ENCODE measurements at regions not wholly inside any gene's neighbourhood (a gene's known extent, or its start where the extent isn't known, plus 50 kb on each side); places are given as distances from the start of the nearest gene placed in this dataset.

- DNase-seq (ENCODE audit: low spot score), result no peak
- intact Hi-C loops (cut with DNase I), result no loop called here
Observed at GRCh38 chr11:112499153-112499880, 238.7 kb upstream of the PLET1 start.

DNA sequence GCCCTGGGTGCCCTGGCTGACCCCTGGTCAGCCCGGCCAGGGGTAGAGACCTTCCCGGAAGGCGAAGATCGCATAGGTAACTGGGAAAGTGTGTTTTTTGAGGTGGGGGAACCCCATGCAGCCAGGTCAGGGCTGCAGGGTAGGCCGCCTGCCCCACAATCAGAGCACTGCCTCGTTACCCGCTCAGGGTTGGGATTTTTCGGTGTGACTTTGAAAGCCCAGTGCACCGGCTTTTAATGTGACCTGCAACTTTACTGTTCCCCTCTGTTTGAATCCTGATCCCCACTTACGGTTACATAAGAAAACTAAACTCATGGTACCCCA lies 239.2 kb upstream of the PLET1 start:
- intact Hi-C loops (cut with DNase I), result no loop called here
- DNase-seq (ENCODE audit: low spot score), result no peak

- intact Hi-C loops (cut with DNase I), result no loop called here
- no peak for DNase-seq (ENCODE audit: low spot score)
Observed at GRCh38 chr11:112503410-112503809, 242.8 kb upstream of the PLET1 start.

- intact Hi-C loops (cut with DNase I), result no loop called here
- DNase-seq (ENCODE audit: low spot score), result no peak
Observed at GRCh38 chr11:112504056-112504455, 243.4 kb upstream of the PLET1 start.

- no peak for DNase-seq (ENCODE audit: low spot score)
- intact Hi-C loops (cut with DNase I), result no loop called here
Observed at GRCh38 chr11:112506852-112507251, 246.2 kb upstream of the PLET1 start.

DNA sequence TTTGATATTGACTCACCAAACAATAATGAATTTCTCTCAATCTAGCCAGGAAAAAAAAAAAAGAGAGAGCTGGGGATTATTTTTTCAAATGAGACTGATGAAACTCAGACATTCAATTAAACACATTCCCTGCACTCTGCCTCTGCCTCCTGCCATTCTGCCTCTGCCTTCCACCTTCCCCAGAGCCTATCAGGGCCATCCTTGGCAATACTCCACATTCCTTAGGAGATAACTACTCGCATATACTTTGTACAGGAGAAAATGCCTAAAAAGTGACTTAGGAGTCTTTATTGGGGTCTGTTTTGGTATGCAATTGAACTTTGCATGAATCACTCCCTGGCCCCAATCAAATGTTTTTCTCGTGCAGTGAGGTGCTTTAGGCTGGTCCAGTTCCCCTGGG lies 246.6 kb upstream of the PLET1 start:
- no peak for DNase-seq (ENCODE audit: low spot score)
- intact Hi-C loops (cut with DNase I), result no loop called here

GRCh38 chr11:112508750-112509149 lies 248.1 kb upstream of the PLET1 start:
- intact Hi-C loops (cut with DNase I), result no loop called here
- no peak for DNase-seq (ENCODE audit: low spot score)

- intact Hi-C loops (cut with DNase I), result no loop called here
Observed at GRCh38 chr11:112509300-112509699, 248.6 kb upstream of the PLET1 start.

GRCh38 chr11:112511271-112511670 lies 250.6 kb upstream of the PLET1 start:
- DNase-seq (ENCODE audit: low spot score), result no peak
- intact Hi-C loops (cut with DNase I), result no loop called here

More at GRCh38 chr11:112509300-112509699, 248.6 kb upstream of the PLET1 start:
- DNase-seq (ENCODE audit: low spot score), result no peak

DNA sequence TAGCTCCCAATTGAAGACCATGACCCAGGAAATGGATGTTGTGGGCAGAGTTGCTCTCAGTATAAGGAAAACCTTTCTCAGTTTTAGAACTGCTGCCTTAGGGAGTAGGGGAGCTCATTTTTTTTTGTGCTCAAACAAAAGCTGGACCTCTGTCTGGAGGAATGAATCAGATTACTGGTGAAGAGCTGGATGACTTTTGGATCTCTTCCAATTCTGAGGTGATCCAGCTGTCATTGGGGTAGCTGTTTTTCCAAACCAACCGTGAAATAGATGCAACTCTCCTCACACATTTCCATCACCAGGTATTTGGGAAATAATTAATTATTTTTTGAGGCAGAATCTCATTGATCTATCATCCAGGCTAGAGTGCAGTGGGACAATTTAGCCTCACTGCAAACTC lies 251.3 kb upstream of the PLET1 start:
- intact Hi-C loops (cut with DNase I), result no loop called here
- no peak for DNase-seq (ENCODE audit: low spot score)

DNA sequence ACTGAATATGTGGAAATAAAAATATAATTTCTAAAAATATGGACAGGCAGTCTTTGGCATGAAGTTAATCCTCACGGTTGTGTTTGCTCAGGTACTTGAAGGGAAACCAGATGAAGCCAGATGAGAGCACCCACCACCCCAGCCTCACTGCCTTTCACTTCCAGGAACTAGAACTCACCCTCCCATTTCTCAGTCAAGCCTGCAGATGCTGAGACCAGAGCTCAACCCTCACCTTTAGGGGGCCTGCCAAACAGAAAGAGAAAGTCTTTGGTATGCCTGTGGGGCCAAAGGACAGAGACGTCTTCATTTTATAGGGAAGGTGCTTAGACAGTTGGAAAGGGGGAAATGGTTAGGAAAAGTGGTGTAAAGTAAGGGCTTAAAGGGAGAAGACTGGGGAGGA lies 252.8 kb upstream of the PLET1 start:
- DNase-seq (ENCODE audit: low spot score), result no peak
- intact Hi-C loops (cut with DNase I), result no loop called here

GRCh38 chr11:112514011-112514740 lies 253.5 kb upstream of the PLET1 start:
- no peak for DNase-seq (ENCODE audit: low spot score)
- intact Hi-C loops (cut with DNase I), result no loop called here

DNA sequence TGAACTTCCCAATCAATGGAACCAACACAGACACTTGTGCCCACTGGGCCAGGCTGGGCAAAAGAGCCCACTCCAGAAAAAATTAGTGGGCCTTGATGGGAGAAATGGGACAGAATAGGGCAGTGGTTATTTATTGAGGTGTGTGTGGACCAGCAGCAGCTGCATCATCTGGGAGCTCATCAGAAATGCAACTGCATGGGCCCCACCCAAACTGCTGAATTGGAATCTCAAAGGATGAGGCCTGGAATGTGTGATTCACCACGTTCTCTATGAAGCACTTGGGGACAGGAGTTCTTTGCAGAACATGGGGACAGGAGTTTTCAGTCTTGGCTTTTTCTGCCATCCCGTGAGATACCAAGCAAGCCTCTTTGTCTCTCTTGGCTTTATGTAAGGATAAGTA lies 255.6 kb upstream of the PLET1 start:
- no peak for DNase-seq (ENCODE audit: low spot score)
- intact Hi-C loops (cut with DNase I), result no loop called here

- DNase-seq (ENCODE audit: low spot score), result no peak
- intact Hi-C loops (cut with DNase I), result no loop called here
Observed at GRCh38 chr11:112516755-112517154, 256.1 kb upstream of the PLET1 start.

DNA sequence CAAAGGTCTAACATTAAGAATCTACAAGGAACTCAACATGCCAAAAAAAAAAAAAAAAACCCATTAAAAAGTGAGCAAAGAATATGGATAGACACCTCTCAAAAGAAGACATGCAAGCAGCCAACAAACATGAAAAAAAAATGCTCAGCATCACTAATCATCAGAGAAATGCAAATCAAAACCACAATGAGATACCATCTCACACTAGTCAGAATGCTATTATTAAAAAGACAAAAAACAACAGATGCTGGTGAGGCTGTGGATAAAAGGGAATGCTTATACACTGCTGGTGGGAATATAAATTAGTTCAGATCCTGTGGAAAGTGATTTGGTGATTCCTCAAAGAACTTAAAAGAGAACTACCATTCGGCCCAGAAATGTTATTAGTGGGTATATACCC lies 257.7 kb upstream of the PLET1 start:
- no peak for DNase-seq (ENCODE audit: low spot score)
- intact Hi-C loops (cut with DNase I), result no loop called here

GRCh38 chr11:112519751-112520150 lies 259.1 kb upstream of the PLET1 start:
- DNase-seq (ENCODE audit: low spot score), result no peak
- intact Hi-C loops (cut with DNase I), result no loop called here

DNA sequence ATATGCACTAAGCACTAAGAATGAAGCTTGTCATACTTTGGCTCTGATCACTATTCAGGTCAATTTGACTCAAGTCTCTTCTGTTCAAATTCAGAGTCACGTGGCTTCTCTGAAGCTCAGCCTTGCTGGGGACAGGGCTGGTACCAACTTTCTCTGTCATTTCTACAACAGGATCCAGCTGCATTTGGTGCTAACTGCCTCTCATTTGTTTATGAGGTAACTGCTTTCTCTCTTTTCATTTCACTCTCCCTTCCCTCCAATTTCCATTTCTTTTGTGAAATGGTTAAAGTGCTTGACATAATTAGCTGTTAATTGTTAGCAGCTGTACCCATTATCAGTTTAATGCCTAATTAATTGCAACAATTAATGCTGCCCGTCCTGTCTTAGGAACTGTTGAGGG lies 259.7 kb upstream of the PLET1 start:
- intact Hi-C loops (cut with DNase I), result no loop called here
- DNase-seq (ENCODE audit: low spot score), result no peak

- intact Hi-C loops (cut with DNase I), result no loop called here
Observed at GRCh38 chr11:112522536-112522935, 261.9 kb upstream of the PLET1 start.

DNA sequence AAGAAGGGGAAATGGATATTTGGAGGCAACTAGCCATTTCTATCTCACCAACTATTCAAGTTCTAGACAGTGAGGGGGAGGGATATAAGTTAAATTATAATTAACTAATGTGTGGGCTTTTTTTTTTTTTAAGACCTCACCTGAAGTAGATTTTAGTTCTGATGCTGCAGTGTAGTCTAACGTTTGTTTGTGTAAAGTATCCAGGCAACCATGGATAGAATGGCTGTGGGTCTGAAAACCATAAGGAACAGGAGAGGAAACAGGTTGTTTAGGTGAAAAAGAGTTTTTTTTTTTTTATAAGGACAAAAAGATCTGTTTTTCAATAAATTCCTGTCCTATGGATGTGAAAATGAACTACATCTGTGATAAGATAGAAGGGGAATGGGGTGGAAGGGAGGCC lies 262.4 kb upstream of the PLET1 start:
- no peak for DNase-seq (ENCODE audit: low spot score)
- intact Hi-C loops (cut with DNase I), result no loop called here

More at GRCh38 chr11:112522536-112522935, 261.9 kb upstream of the PLET1 start:
- DNase-seq (ENCODE audit: low spot score), result no peak

- no peak for DNase-seq (ENCODE audit: low spot score)
- intact Hi-C loops (cut with DNase I), result no loop called here
Observed at GRCh38 chr11:112523477-112523876, 262.8 kb upstream of the PLET1 start.

- no peak for DNase-seq (ENCODE audit: low spot score)
- intact Hi-C loops (cut with DNase I), result no loop called here
Observed at GRCh38 chr11:112523951-112524350, 263.3 kb upstream of the PLET1 start.

DNA sequence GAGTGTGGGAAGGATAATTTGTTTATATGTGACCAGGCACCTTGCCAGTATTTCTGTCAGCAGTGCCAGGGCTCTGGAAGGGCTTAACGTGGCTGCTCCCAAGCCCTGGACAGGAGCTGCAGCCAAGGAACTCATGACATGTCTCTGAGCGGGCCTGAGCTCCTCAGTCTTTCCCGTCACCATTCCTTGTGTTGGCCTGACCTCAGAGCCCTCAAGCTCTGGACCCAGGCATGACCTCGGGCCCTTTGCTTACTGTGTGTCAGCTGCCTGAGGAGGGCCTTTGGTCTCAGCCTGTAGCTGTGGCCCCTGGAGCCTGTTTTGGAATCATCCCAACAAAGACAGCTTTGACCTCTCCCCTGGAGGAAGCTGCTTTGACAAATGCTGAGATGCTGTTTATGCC lies 264.1 kb upstream of the PLET1 start:
- intact Hi-C loops (cut with DNase I), result no loop called here
- DNase-seq (ENCODE audit: low spot score), result no peak
